ENCODE measurements at regions not wholly inside any gene's neighbourhood (a gene's known extent, or its start where the extent isn't known, plus 50 kb on each side); places are given as distances from the start of the nearest gene placed in this dataset.

- TF ChIP-seq CTCF (tag by site-specific recombination; IDR thresholded peaks at IDR 0.05): no peak
- no peak for TF ChIP-seq KLF1 (tag by site-specific recombination; IDR thresholded peaks at IDR 0.05)
- TF ChIP-seq SALL2 (tag by site-specific recombination; IDR thresholded peaks at IDR 0.05; ENCODE audit: borderline replicate concordance): no peak
- no peak for TF ChIP-seq YY2 (tag by site-specific recombination; IDR thresholded peaks at IDR 0.05)
- no peak for TF ChIP-seq ZNF114 (tag by site-specific recombination; IDR thresholded peaks at IDR 0.05)
- TF ChIP-seq ZBTB21 (tag by site-specific recombination; IDR thresholded peaks at IDR 0.05): no peak
Observed at GRCh38 chr2:123303731-123304130, 721.4 kb upstream of the CNTNAP5 start.
